ENCODE measurements at regions not wholly inside any gene's neighbourhood (a gene's known extent, or its start where the extent isn't known, plus 50 kb on each side); places are given as distances from the start of the nearest gene placed in this dataset.

GRCh38 chr6:18533793-18534192 is 146.6 kb downstream of the RNF144B start:
- no peak for TF ChIP-seq CTCF (conservative IDR thresholded peaks at IDR 0.05)
- no peak for TF ChIP-seq EZH2 (IDR thresholded peaks at IDR 0.05; ENCODE audit: low read depth)

All from PC-9 (cell line).